CD4-positive, alpha-beta T cell (primary cell): ENCODE measurements at regions not wholly inside any gene's neighbourhood (a gene's known extent, or its start where the extent isn't known, plus 50 kb on each side); places are given as distances from the start of the nearest gene placed in this dataset.

ENCODE experiments used
- ATAC-seq: fragments of 200-7000 bp; cut with Tn5 transposase; one replicate; pipeline ENCODE4 v1.10.0; 2022; ENCODE audit warnings: mild to moderate bottlenecking; ENCODE audit not compliant: poor library complexity
- CTCF ChIA-PET: fragments of 350-600 bp; sonication (Branson Sonifier 250); formaldehyde crosslinking; loops from one replicate; lab custom pipeline; 2021; ENCODE audit warnings: antibody characterized with exemption, inconsistent platforms; lab: Charles Lee
- POLR2A ChIA-PET: fragments of 350-600 bp; sonication (Branson Sonifier 250); formaldehyde crosslinking; loops from one replicate; lab custom pipeline; 2021; ENCODE audit warnings: antibody characterized with exemption, inconsistent platforms; lab: Charles Lee
- DNase-seq, 14 experiments: peaks; one replicate each; pipeline ENCODE4 v3.0.0-alpha.2; 2013 to 2020; ENCODE audit warnings: mixed read lengths in 2 of 14
- H3K27ac ChIP-seq, 2 donors: one replicate each; pipeline versions ENCODE4 v1.5.1 to v1.7.0; 2013; ENCODE audit warnings: low read length in 2 of 2, low read depth in 1 of 2, mild to moderate bottlenecking in 1 of 2
- H3K27me3 ChIP-seq, 2 experiments: 1 replicate in 1 of 2; 2 replicates in 1 of 2; pipeline versions ENCODE4 v1.6.1 to v1.7.0; 2013; ENCODE audit warnings: low read length in 2 of 2, control low read depth in 1 of 2, mild to moderate bottlenecking in 1 of 2, moderate library complexity in 1 of 2; ENCODE audit not compliant: insufficient read depth in 2 of 2, control insufficient read depth in 1 of 2
- H3K36me3 ChIP-seq: one replicate; pipeline ENCODE4 v1.6.1; 2013; ENCODE audit warnings: low read length, control low read depth; ENCODE audit not compliant: insufficient read depth
- H3K4me1 ChIP-seq: one replicate; pipeline ENCODE4 v1.6.1; 2013; ENCODE audit warnings: low read length, control low read depth; ENCODE audit not compliant: insufficient read depth
- H3K4me3 ChIP-seq: one replicate; pipeline ENCODE4 v1.5.1; 2013; ENCODE audit warnings: mild to moderate bottlenecking, low read length, moderate library complexity
- H3K9me3 ChIP-seq, 2 experiments: 1 replicate in 1 of 2; 2 replicates in 1 of 2; pipeline versions ENCODE4 v1.6.1 to v1.7.0; 2013; ENCODE audit warnings: low read length in 2 of 2, mild to moderate bottlenecking in 2 of 2, control low read depth in 1 of 2, moderate library complexity in 1 of 2; ENCODE audit not compliant: control insufficient read depth in 1 of 2, insufficient read depth in 1 of 2
- H3K27ac Mint-ChIP-seq: one replicate; pipeline ENCODE4 v1.8.0; 2020; ENCODE audit warnings: mixed read lengths
- H3K27me3 Mint-ChIP-seq: one replicate; pipeline ENCODE4 v1.8.0; 2021; ENCODE audit warnings: mixed read lengths
- H3K36me3 Mint-ChIP-seq: one replicate; pipeline ENCODE4 v1.8.0; 2021; ENCODE audit warnings: low read depth, mixed read lengths
- H3K4me1 Mint-ChIP-seq: one replicate; pipeline ENCODE4 v1.8.0; 2021; ENCODE audit warnings: low read depth, mixed read lengths
- H3K4me3 Mint-ChIP-seq: one replicate; pipeline ENCODE4 v1.8.0; 2020; ENCODE audit warnings: mild to moderate bottlenecking, mixed read lengths
- H3K9me3 Mint-ChIP-seq: one replicate; pipeline ENCODE4 v1.8.0; 2020; ENCODE audit warnings: mixed read lengths
- CTCF ChIP-seq: fragments of 200-600 bp; IDR thresholded peaks from one replicate; pipeline ENCODE4 v1.8.0; 2022; ENCODE audit warnings: antibody characterized with exemption, mild to moderate bottlenecking
- intact Hi-C, 2 experiments: fragments of 100-400 bp; cut with DNase I in 1 of 2; cut with micrococcal nuclease in 1 of 2; formaldehyde crosslinking; loops; one replicate each; pipeline versions ENCODE4 v1.15.1 to v1.9.0; 2023 to 2025; cut with DNase I, micrococcal nuclease

GRCh38 chr4:4720646-4721045 lies 138.8 kb upstream of the MSX1 start:
- no peak overlapping the region for H3K4me3 ChIP-seq
- ATAC-seq (no peak), DNase-seq (no peak)
- H3K27me3 ChIP-seq: no peaks in the 10 kb centered on the region
- no peak for TF ChIP-seq CTCF
- no peak overlapping the region for H3K27ac Mint-ChIP-seq
- no peaks in the 10 kb centered on the region for H3K27me3 Mint-ChIP-seq
- no peaks in the 10 kb centered on the region for H3K4me1 ChIP-seq
- POLR2A ChIA-PET: no interaction called here
- H3K4me3 Mint-ChIP-seq: no peak overlapping the region
- H3K4me1 Mint-ChIP-seq: no peaks in the 10 kb centered on the region
- peaks cover 14% of the 10 kb centered on the region for H3K36me3 Mint-ChIP-seq
- peaks cover 4% of the 10 kb centered on the region for H3K9me3 Mint-ChIP-seq
- CTCF ChIA-PET: no interaction called here
- H3K27ac ChIP-seq: no peak overlapping the region
- no peaks in the 10 kb centered on the region for H3K36me3 ChIP-seq
- H3K9me3 ChIP-seq: peaks cover 11 to 19% of the 10 kb centered on the region in 2 experiments
- intact Hi-C loops: no loop called here

- Histone ChIP-seq H3K36me3 (no peaks in the 10 kb centered on the region), H3K27me3 (no peaks in the 10 kb centered on the region), H3K9me3 (peaks cover 8 to 10% of the 10 kb centered on the region in 2 experiments), H3K4me3 (no peak overlapping the region), H3K4me1 (no peaks in the 10 kb centered on the region), H3K27ac (no peak overlapping the region)
- intact Hi-C loops: no loop called here
- H3K4me1 Mint-ChIP-seq: no peaks in the 10 kb centered on the region
- H3K36me3 Mint-ChIP-seq: peaks cover 8% of the 10 kb centered on the region
- H3K27me3 Mint-ChIP-seq: no peaks in the 10 kb centered on the region
- ATAC-seq (no peak), DNase-seq (no peak)
- no peak overlapping the region for H3K27ac Mint-ChIP-seq
- H3K9me3 Mint-ChIP-seq: no peaks in the 10 kb centered on the region
- ChIA-PET CTCF (no interaction called here), POLR2A (no interaction called here)
- H3K4me3 Mint-ChIP-seq: no peak overlapping the region
- no peak for TF ChIP-seq CTCF
Observed at GRCh38 chr4:4719436-4719835, 140.0 kb upstream of the MSX1 start.

GRCh38 chr4:4717692-4718091 lies 141.8 kb upstream of the MSX1 start:
- Mint-ChIP-seq H3K36me3 (no peaks in the 10 kb centered on the region), H3K4me3 (no peak overlapping the region), H3K27ac (no peak overlapping the region), H3K27me3 (no peaks in the 10 kb centered on the region), H3K9me3 (no peaks in the 10 kb centered on the region), H3K4me1 (no peaks in the 10 kb centered on the region)
- no peaks in the 10 kb centered on the region for H3K4me1 ChIP-seq
- H3K27ac ChIP-seq: no peak overlapping the region
- CTCF ChIA-PET: no interaction called here
- POLR2A ChIA-PET: no interaction called here
- no peaks in the 10 kb centered on the region for H3K36me3 ChIP-seq
- H3K4me3 ChIP-seq: no peak overlapping the region
- intact Hi-C loops: no loop called here
- ATAC-seq: no peak
- H3K27me3 ChIP-seq: no peaks in the 10 kb centered on the region
- H3K9me3 ChIP-seq: no peaks in the 10 kb centered on the region
- no peak for TF ChIP-seq CTCF
- no peak for DNase-seq
